GM12874 (cell line): ENCODE measurements at regions not wholly inside any gene's neighbourhood (a gene's known extent, or its start where the extent isn't known, plus 50 kb on each side); places are given as distances from the start of the nearest gene placed in this dataset.

ENCODE experiments used
- CTCF ChIP-seq: IDR thresholded peaks from 2 replicates; pipeline ENCODE4 v1.5.1; 2011; ENCODE audit warnings: low read depth, mild to moderate bottlenecking, control low read depth, low read length, moderate library complexity; ENCODE audit not compliant: insufficient read depth

- no peak for TF ChIP-seq CTCF
Observed at GRCh38 chr12:77406219-77406905, 341.0 kb upstream of the E2F7 start.

- TF ChIP-seq CTCF, result no peak
Observed at GRCh38 chr12:77402716-77403115, 337.3 kb upstream of the E2F7 start.

GRCh38 chr12:77401770-77402081, 336.4 kb upstream of the E2F7 start:
- TF ChIP-seq CTCF, result no peak

- TF ChIP-seq CTCF, result no peak
Observed at GRCh38 chr12:77401064-77401769, 335.8 kb upstream of the E2F7 start.

GRCh38 chr12:77392467-77393088, 327.2 kb upstream of the E2F7 start:
- TF ChIP-seq CTCF, result no peak

GRCh38 chr12:77388445-77389265, 323.3 kb upstream of the E2F7 start:
- no peak for TF ChIP-seq CTCF

- no peak for TF ChIP-seq CTCF
Observed at GRCh38 chr12:77387671-77388070, 322.3 kb upstream of the E2F7 start.
